NCI-H128 (cell line): ENCODE measurements at regions not wholly inside any gene's neighbourhood (a gene's known extent, or its start where the extent isn't known, plus 50 kb on each side); places are given as distances from the start of the nearest gene placed in this dataset.
"Not testable (repeated sequence)": the region's sequence is repeated elsewhere in the genome, so short reads cannot be mapped to it uniquely, and the experiment has no call there.

Experiments
- DNase-seq: peaks from one replicate; lab custom pipeline; 2025; ENCODE audit not compliant: unreplicated experiment; lab: John Stamatoyannopoulos, UW

- no peak for DNase-seq
These were observed 522.4 kb upstream of the NAALADL2 start for GRCh38 chr3:174336784-174337183.

GRCh38 chr3:174337227-174337626 lies 521.9 kb upstream of the NAALADL2 start:
- no peak for DNase-seq

GRCh38 chr3:174340624-174341587 lies 518.2 kb upstream of the NAALADL2 start:
- no peak for DNase-seq

DNA sequence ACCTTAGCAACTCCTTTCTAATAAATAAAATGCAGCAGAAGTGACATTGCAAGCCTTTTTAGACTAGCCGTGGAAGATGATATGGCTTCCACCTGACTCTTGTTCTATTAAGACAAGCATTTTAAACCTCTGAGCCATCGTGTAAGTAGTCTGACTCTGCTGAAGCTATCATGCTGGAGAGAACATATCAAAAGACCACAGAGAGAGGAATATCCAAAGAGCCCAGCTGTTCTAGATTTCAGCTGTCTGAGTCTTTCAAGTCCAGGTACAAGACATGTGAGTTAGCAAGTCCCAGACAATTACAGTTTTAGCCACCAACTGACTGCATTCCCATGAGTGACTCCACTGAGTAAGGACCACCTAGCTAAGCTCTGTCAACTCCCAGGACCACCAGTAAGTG lies 517.0 kb upstream of the NAALADL2 start:
- DNase-seq: no peak

GRCh38 chr3:174342941-174343501 lies 516.1 kb upstream of the NAALADL2 start:
- no peak for DNase-seq

DNA sequence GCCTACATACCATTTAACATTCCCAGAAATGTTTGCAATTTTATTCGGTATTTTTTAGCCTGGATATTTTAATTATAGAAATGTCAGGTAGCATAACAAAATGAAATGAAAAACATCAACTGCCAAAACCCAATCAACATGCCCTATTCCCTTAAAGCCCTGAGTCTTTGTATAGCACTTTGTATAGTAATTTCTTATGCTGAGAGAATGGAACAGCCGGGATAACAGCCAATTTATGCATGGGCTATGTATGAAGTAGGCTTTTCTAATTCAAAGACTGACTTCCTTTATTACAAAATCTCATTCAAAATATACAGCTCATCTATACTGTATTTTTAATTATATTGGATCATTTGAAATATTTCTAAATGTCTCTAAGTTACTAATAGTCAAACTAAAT lies 513.0 kb upstream of the NAALADL2 start:
- no peak for DNase-seq

DNA sequence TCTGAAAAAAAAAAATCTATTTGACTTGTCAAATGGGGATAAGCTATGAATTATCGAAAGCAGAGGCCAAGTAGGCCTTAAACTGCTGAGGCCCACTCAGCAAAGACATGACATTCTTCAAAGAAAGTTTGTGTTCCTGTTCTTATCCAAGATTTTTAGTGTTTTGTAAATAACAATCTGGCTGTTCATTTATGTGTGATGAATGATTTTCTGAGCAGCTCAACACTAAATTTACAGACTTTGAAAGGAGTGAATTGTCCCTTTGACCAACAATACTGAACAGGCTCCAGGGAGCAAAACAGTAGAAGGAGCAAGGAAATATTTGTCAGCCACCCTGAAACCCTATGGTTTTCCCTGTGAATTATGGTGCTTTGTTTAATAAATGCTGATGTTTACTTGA lies 512.6 kb upstream of the NAALADL2 start:
- DNase-seq: no peak

- DNase-seq: no peak
These were observed 511.5 kb upstream of the NAALADL2 start for GRCh38 chr3:174347474-174348138.

GRCh38 chr3:174352227-174352626 lies 506.9 kb upstream of the NAALADL2 start:
- no peak for DNase-seq

- DNase-seq: no peak
These were observed 503.6 kb upstream of the NAALADL2 start for GRCh38 chr3:174355505-174355904.

DNA sequence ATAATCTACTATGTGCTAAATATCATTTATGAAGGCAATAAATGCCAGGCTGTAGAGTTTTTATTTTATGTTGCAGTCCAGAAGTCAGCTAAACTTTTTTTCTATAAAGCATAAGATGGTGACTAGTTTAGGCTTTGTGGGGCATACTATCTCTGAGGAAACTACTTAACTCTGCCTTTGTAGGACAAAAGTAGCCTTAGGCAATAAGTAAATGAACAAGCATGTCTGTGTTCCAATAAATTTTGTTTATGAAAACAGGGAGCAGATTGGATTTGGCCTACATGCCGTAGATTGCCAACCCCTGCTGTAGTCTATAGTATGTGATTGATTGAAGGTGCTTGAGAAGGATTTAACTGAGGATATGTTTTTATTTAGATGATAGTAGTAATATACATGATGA lies 502.5 kb upstream of the NAALADL2 start:
- no peak for DNase-seq

- no peak for DNase-seq
These were observed 500.9 kb upstream of the NAALADL2 start for GRCh38 chr3:174358252-174358651.

DNA sequence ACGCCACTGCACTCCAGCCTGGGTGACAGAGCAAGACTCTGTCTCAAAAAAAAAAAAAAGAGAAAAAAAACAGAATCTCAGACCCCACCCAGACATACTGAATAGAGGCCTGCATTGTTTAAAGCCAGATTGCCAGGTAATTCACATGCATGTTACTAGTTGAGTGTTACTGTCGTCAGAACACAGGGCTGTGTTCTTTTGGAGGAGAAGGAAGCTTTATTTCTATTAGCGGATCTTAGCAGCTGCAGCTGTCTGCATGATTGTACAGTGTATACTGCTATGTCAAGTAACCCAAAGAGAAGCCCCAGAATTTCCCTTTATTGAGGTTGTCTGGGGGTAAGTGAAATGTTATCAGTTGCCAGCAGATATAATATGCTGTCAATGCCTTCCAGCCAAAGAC lies 496.6 kb upstream of the NAALADL2 start:
- no peak for DNase-seq

DNA sequence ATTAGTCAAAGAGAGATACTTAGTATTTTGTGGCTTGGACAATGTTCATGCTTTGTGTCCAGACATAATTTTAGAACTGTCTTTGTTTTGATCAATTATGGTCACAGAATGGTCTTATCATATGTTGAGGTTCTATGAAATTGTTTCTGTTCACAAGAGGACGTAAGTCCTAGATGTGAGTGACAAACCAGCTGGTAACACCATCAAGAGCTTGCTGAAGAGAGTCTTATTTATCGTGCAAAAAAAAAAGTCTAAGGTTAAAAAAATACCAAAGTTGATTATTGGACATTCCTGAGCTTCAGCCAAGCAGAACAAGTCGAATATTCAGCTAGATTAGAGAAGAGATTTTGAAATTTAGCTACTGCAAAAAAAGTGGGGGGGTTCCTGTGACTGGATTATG lies 495.9 kb upstream of the NAALADL2 start:
- no peak for DNase-seq

- no peak for DNase-seq
These were observed 493.3 kb upstream of the NAALADL2 start for GRCh38 chr3:174365796-174366195.

GRCh38 chr3:174366904-174367303 lies 492.2 kb upstream of the NAALADL2 start:
- DNase-seq: not testable (repeated sequence)

DNA sequence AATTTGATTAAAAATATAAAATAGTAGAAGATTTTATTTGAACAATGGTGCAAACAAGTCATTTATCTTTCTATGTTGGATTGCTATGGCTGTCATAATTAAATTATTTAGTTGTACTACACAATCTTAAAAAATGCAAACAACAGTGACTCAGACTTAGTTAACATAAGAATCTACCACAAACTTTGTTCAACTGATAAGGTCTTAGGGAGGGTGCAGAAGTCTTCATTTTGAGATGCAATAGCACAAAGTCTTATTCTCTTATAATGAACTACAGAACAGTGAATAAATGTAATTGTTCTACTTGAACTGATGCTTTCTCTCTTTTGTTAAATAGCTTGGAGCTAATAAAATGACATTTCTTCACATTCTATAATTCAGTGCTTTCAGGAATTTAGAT lies 482.8 kb upstream of the NAALADL2 start:
- no peak for DNase-seq

GRCh38 chr3:174377096-174377495 lies 482.0 kb upstream of the NAALADL2 start:
- no peak for DNase-seq

- DNase-seq: no peak
These were observed 481.4 kb upstream of the NAALADL2 start for GRCh38 chr3:174377684-174378083.

DNA sequence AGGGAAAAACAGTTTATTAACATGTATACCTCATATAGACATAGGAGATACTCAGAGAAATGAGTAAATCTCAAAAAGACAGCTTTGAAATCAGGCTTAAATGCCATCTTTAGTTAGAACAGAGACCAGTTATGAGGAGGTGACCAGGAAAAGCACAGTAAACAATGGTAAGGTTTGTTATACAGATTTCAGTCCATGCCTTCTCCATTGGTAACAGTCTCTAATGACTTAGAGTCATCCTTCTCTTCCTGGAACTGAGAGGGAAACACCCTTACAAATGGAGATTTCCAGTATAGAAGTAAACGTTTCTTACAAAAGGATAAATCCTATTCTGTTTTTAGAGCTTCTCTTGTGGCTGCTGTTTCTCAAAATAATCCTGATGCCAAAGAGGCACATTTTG lies 476.3 kb upstream of the NAALADL2 start:
- DNase-seq: no peak

- DNase-seq: no peak
These were observed 471.4 kb upstream of the NAALADL2 start for GRCh38 chr3:174387736-174388135.

DNA sequence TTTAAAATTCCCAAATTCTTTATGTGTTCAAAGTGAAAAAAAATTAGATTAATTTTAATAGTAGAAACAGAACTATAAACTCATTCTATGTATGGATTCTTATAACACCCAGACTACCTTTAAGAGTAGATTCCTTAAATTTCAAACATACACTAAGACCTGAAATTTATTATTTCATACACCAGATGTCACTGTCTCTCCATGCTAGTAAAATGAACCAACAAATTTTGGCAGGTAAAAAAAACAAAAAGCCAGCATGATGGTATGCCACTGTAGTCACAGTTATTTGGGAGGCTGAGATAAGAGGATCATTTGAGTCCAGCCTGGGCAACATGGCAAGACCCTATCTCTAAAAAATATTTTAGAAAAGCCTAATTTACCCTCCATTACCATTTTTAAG lies 461.3 kb upstream of the NAALADL2 start:
- DNase-seq: no peak
